ENCODE measurements at regions not wholly inside any gene's neighbourhood (a gene's known extent, or its start where the extent isn't known, plus 50 kb on each side); places are given as distances from the start of the nearest gene placed in this dataset.

DNA sequence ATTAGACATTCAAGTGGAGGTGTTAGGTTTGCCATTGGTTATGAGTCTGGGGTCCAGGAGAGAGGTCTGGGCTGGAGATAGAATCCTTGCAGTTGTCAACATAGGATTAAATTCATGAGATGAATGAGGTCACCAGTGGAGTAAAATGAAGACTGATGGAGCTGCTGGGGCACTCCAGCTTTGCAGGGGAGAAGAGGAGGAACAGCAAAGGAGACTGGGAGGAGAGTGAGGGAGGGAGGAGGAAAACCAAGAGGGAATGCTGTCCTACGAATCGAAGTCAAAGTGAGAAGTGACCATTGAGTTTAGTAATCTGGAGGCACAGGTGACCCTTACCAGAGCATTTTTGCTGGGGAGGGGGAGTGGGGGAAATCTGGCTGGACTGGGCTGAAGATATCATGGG lies 178.2 kb upstream of the NR3C1 start:
- H3K36me3 ChIP-seq (replicated peaks; ENCODE audit: insufficient read depth, low read length), result no peaks in the 10 kb centered on the region
- no peaks in the 10 kb centered on the region for H3K9me3 ChIP-seq (replicated peaks; ENCODE audit: insufficient read depth, low read length)
- no peaks in the 10 kb centered on the region for H3K9me2 ChIP-seq (replicated peaks; ENCODE audit: insufficient read depth, low read length)
- H2AFZ ChIP-seq (ENCODE audit: low read length), result peak overlapping the region; percentile 7; the same call in 1 of the 2 replicates
- DNase-seq, result no peak
- H3F3A ChIP-seq (ENCODE audit: insufficient read depth, low read length), result peaks cover 26% of the 10 kb centered on the region
- no peaks in the 10 kb centered on the region for H3K27me3 ChIP-seq (replicated peaks; ENCODE audit: insufficient read depth, low read length)
- no peak for TF ChIP-seq EZH2phosphoT487 (IDR thresholded peaks at IDR 0.05; ENCODE audit: low read length)
- TF ChIP-seq EZH2 (optimal IDR thresholded peaks at IDR 0.05; ENCODE audit: low read depth, low read length), result no peak
- TF ChIP-seq, protein P1, sequence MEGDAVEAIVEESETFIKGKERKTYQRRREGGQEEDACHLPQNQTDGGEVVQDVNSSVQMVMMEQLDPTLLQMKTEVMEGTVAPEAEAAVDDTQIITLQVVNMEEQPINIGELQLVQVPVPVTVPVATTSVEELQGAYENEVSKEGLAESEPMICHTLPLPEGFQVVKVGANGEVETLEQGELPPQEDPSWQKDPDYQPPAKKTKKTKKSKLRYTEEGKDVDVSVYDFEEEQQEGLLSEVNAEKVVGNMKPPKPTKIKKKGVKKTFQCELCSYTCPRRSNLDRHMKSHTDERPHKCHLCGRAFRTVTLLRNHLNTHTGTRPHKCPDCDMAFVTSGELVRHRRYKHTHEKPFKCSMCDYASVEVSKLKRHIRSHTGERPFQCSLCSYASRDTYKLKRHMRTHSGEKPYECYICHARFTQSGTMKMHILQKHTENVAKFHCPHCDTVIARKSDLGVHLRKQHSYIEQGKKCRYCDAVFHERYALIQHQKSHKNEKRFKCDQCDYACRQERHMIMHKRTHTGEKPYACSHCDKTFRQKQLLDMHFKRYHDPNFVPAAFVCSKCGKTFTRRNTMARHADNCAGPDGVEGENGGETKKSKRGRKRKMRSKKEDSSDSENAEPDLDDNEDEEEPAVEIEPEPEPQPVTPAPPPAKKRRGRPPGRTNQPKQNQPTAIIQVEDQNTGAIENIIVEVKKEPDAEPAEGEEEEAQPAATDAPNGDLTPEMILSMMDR (IDR thresholded peaks at IDR 0.05; ENCODE audit: low read length), result no peak
- H3K4me3 ChIP-seq (ENCODE audit: low read length), result no peak overlapping the region
- peak overlapping the region; percentile 71; the same call in 1 of the 2 replicates for H3K9ac ChIP-seq (ENCODE audit: low read length)
- peak overlapping the region; percentile 82 for H3K4me2 ChIP-seq (ENCODE audit: low read depth, low read length)
- no peaks in the 10 kb centered on the region for H4K20me1 ChIP-seq (ENCODE audit: insufficient read depth, low read length)
- peak overlapping the region; percentile 86 for H3K27ac ChIP-seq (ENCODE audit: low read length)
- peaks cover 37% of the 10 kb centered on the region for H3K4me1 ChIP-seq (ENCODE audit: low read length)
- no peaks in the 10 kb centered on the region for H3K79me2 ChIP-seq (ENCODE audit: low read length)

DNA sequence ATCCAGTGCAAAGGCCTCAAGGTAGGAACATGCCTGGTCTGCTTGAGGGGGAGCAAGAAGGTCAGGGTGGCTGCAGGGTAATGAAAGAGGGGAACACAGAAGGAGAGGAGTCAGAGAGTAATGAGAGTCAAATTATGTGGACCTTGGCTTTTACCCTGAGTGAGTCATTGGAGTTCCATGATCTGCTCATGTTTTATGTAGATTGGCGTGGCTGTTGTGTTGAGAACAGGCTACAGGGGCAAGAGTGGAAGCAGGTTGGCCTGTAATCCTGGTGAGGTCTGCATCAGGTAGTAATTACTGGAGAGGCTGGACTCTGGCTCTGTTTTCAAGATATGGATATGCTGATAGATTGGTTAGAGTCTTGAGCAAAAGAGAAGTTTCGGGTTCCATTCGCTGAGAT lies 177.7 kb upstream of the NR3C1 start:
- Histone ChIP-seq H3K4me3 (ENCODE audit: low read length) (no peak overlapping the region), H3K27ac (ENCODE audit: low read length) (no peak overlapping the region; the same call in 1 of the 2 replicates), H3K9me3 (replicated peaks; ENCODE audit: insufficient read depth, low read length) (no peaks in the 10 kb centered on the region), H3K9me2 (replicated peaks; ENCODE audit: insufficient read depth, low read length) (no peaks in the 10 kb centered on the region), H3K36me3 (replicated peaks; ENCODE audit: insufficient read depth, low read length) (no peaks in the 10 kb centered on the region), H3F3A (ENCODE audit: insufficient read depth, low read length) (peaks cover 26% of the 10 kb centered on the region), H4K20me1 (ENCODE audit: insufficient read depth, low read length) (no peaks in the 10 kb centered on the region), H2AFZ (ENCODE audit: low read length) (no peak overlapping the region), H3K27me3 (replicated peaks; ENCODE audit: insufficient read depth, low read length) (no peaks in the 10 kb centered on the region), H3K4me1 (ENCODE audit: low read length) (peaks cover 32% of the 10 kb centered on the region), H3K9ac (ENCODE audit: low read length) (no peak overlapping the region), H3K79me2 (ENCODE audit: low read length) (no peaks in the 10 kb centered on the region), H3K4me2 (ENCODE audit: low read depth, low read length) (no peak overlapping the region)
- no peak for DNase-seq
- no peak for TF ChIP-seq EZH2 (optimal IDR thresholded peaks at IDR 0.05; ENCODE audit: low read depth, low read length)
- TF ChIP-seq, protein P1 (IDR thresholded peaks at IDR 0.05; ENCODE audit: low read length), result no peak
- no peak for TF ChIP-seq EZH2phosphoT487 (IDR thresholded peaks at IDR 0.05; ENCODE audit: low read length)

DNA sequence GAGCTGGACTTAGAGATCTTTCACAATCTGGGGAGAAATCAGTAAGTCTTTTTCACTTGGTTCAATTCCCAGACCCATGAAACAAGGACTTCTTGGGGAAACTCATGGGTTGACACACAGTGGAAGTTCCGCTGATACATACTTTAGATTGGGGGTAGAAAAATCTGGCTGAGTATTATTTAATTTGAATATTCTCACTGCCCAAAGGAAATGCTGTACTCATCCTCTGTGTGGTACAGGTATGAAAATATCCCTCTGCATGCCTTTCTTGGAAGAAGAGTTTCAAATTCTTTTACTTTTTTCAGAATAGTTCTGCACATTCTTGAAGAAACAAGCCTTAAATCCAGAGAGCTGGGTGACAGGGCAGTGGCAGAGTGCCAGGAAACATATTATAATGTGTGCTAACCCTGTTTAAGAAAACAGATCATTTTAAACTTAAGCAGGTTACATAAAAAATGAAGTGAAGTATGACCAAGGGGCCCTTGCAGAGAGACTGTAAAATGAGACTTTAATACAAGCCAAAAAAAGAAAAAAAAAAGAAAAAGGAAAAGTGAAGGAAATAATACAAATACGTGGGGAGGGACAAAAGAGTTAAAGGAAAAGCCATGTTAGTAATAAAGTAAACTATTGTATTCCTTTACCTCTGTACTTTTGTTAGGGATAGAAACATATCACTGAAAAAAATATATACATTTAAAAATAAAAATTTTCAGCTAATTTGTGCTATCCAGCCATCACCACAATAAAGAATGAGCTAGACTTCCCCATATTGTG lies 173.4 kb upstream of the NR3C1 start:
- Histone ChIP-seq H3K27me3 (replicated peaks; ENCODE audit: insufficient read depth, low read length) (no peaks in the 10 kb centered on the region), H3K4me2 (ENCODE audit: low read depth, low read length) (no peak overlapping the region), H3F3A (ENCODE audit: insufficient read depth, low read length) (peaks cover 11% of the 10 kb centered on the region), H3K36me3 (replicated peaks; ENCODE audit: insufficient read depth, low read length) (no peaks in the 10 kb centered on the region), H3K79me2 (ENCODE audit: low read length) (no peaks in the 10 kb centered on the region), H3K9me3 (replicated peaks; ENCODE audit: insufficient read depth, low read length) (no peaks in the 10 kb centered on the region), H3K4me3 (ENCODE audit: low read length) (no peak overlapping the region), H3K9me2 (replicated peaks; ENCODE audit: insufficient read depth, low read length) (no peaks in the 10 kb centered on the region), H3K27ac (ENCODE audit: low read length) (no peak overlapping the region), H2AFZ (ENCODE audit: low read length) (no peak overlapping the region), H4K20me1 (ENCODE audit: insufficient read depth, low read length) (no peaks in the 10 kb centered on the region), H3K4me1 (ENCODE audit: low read length) (peaks cover 31% of the 10 kb centered on the region), H3K9ac (ENCODE audit: low read length) (no peak overlapping the region)
- no peak for DNase-seq
- TF ChIP-seq EZH2 (optimal IDR thresholded peaks at IDR 0.05; ENCODE audit: low read depth, low read length) (no peak), EZH2phosphoT487 (IDR thresholded peaks at IDR 0.05; ENCODE audit: low read length) (no peak)
- TF ChIP-seq, protein P1 (IDR thresholded peaks at IDR 0.05; ENCODE audit: low read length), result no peak

Data from MM.1S (cell line).